Brain microvascular endothelial cell (primary cell): ENCODE measurements at regions not wholly inside any gene's neighbourhood (a gene's known extent, or its start where the extent isn't known, plus 50 kb on each side); places are given as distances from the start of the nearest gene placed in this dataset.

Experiments used
- DNase-seq: peaks from one replicate; pipeline ENCODE4 v3.0.0-alpha.2; 2020
- H3K27ac ChIP-seq: fragments of 250-450 bp; sonication (Bioruptor Pico); 2 replicates; pipeline ENCODE4 v1.5.1; 2020; ENCODE audit warnings: mild to moderate bottlenecking, moderate library complexity
- H3K27me3 ChIP-seq: fragments of 250-450 bp; sonication (Bioruptor Pico); replicated peaks from 2 replicates; pipeline ENCODE4 v1.5.1; 2020; ENCODE audit warnings: mild to moderate bottlenecking
- H3K36me3 ChIP-seq: fragments of 250-450 bp; sonication (Bioruptor Pico); replicated peaks from 2 replicates; pipeline ENCODE4 v1.5.1; 2020; ENCODE audit warnings: mild to moderate bottlenecking
- H3K4me3 ChIP-seq: 2 replicates; pipeline ENCODE4 v1.5.1; 2011; ENCODE audit warnings: low read depth, mild to moderate bottlenecking, control low read depth, low read length, moderate library complexity
- CTCF ChIP-seq: IDR thresholded peaks from 2 replicates; pipeline ENCODE4 v1.5.1; 2011; ENCODE audit warnings: low read depth, mild to moderate bottlenecking, moderate library complexity, low read length, control low read depth, inconsistent platforms; ENCODE audit errors: missing control alignments
- in situ Hi-C: cut with HindIII; loops from 2 replicates; pipeline ENCODE4 v1.10.0; 2017; ENCODE audit warnings: low sequenced_read_pairs, low pct_ligation_motif_present

DNA sequence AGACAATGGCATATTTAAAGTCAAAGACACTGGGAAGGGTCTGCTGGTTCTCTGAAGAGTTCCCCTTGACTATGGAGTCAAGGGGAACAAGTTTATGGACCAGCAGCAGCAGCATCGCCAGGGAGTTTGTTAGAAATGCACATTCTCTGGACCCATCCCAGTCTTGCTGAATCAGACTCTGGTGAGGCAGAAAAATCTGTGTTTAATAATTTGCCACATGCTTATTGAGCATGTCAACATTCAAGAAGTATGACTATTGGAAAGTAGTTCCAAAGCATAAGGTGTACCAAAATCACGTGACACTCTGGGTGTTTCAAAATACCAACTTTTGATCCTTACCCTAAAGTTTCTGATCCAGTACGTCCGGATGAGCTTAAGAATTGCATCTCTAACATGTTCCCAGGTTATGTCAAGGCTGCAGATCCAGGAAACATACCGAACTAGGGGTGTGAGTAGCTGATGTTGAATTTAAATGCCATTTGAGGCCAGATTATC, 853.8 kb downstream of the TMEM182 start:
- in situ Hi-C loops, result no loop called here
- DNase-seq, result no peak
- no peaks in the 10 kb centered on the region for H3K27me3 ChIP-seq
- no peak overlapping the region for H3K4me3 ChIP-seq
- H3K27ac ChIP-seq, result no peak overlapping the region
- no peaks in the 10 kb centered on the region for H3K36me3 ChIP-seq
- TF ChIP-seq CTCF, result no peak

DNA sequence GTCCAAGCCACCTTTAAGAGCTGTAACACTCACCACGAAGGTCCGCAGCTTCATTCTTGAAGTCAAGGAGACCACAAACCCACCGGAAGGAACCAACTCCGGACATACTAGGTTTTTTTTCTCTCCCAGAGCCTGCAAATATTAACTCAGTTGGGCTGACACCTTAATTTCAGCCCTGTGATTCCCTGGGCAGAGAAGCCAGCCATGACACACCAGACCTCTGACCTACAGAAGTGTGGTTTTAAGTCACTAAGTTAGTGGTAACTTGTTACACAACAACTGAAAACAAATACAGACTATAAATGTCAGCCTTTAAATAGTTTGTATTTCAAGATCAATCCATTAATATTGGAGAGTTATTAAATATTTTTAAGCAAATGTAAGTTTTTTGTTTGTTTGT, 855.1 kb downstream of the TMEM182 start:
- in situ Hi-C loops, result no loop called here
- no peak for TF ChIP-seq CTCF
- no peak overlapping the region for H3K4me3 ChIP-seq

DNA sequence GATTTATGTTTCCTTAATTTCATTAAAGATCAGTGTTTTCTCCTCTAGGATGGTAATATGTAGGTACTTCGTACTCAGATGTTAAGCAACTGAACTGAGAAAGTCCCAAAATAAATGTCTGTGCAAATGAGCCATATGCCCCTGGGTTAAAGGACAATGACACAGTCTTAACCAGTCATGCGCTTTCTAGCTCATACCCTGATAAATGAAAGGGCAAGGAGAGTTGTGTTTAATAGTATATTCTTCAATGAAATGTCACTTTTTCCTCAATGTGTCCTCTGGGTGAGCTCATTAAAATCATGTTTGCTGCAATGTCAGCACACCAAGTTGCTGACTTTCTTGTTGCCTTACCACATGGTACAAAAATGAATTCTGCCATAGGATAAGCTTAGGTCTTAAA, 856.3 kb downstream of the TMEM182 start:
- H3K27me3 ChIP-seq, result no peaks in the 10 kb centered on the region
- DNase-seq, result no peak
- no peak for TF ChIP-seq CTCF
- H3K4me3 ChIP-seq, result no peak overlapping the region
- no peak overlapping the region for H3K27ac ChIP-seq
- in situ Hi-C loops, result no loop called here
- H3K36me3 ChIP-seq, result no peaks in the 10 kb centered on the region

More for the DNA sequence above, 855.1 kb downstream of the TMEM182 start:
- no peak for DNase-seq
- no peaks in the 10 kb centered on the region for H3K36me3 ChIP-seq
- H3K27ac ChIP-seq, result no peak overlapping the region
- no peaks in the 10 kb centered on the region for H3K27me3 ChIP-seq

- no peak for DNase-seq
- Histone ChIP-seq H3K27me3 (no peaks in the 10 kb centered on the region), H3K27ac (no peak overlapping the region), H3K36me3 (no peaks in the 10 kb centered on the region), H3K4me3 (no peak overlapping the region)
- in situ Hi-C loops, result no loop called here
- TF ChIP-seq CTCF, result no peak
Observed at GRCh38 chr2:103627301-103627700, 865.5 kb downstream of the TMEM182 start.

GRCh38 chr2:103638978-103639377, 877.1 kb downstream of the TMEM182 start:
- TF ChIP-seq CTCF, result no peak
- DNase-seq, result no peak
- H3K36me3 ChIP-seq, result no peaks in the 10 kb centered on the region
- in situ Hi-C loops, result no loop called here
- no peaks in the 10 kb centered on the region for H3K27me3 ChIP-seq
- no peak overlapping the region for H3K4me3 ChIP-seq
- H3K27ac ChIP-seq, result no peak overlapping the region

DNA sequence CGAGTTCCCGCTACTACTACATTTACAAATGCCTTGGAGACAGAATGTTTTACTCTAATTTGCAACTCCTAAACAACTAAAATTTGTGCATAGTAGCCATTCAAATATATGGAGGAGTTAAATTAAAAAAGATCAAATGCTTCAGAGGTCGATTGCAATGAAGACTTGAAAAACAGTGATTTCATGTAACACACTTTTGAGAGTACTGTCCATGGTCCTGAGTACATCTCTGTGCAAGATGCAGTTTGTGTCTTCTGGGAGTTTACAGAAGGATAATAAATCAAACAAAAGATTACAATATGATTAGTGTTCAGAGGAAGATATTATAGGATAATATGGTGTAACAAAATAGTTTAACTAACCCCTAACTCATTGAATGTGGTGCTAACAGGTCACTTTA, 894.7 kb downstream of the TMEM182 start:
- no peak for TF ChIP-seq CTCF
- in situ Hi-C loops, result no loop called here
- no peak overlapping the region for H3K4me3 ChIP-seq
- no peak for DNase-seq
- no peak overlapping the region for H3K27ac ChIP-seq
- H3K36me3 ChIP-seq, result no peaks in the 10 kb centered on the region
- H3K27me3 ChIP-seq, result no peaks in the 10 kb centered on the region
